ENCODE measurements at regions not wholly inside any gene's neighbourhood (a gene's known extent, or its start where the extent isn't known, plus 50 kb on each side); places are given as distances from the start of the nearest gene placed in this dataset.
"Not testable (repeated sequence)": the region's sequence is repeated elsewhere in the genome, so short reads cannot be mapped to it uniquely, and the experiment has no call there.

- H3K27ac Mint-ChIP-seq, result no peak overlapping the region
Measured at GRCh38 chr3:153484842-153485241, 322.8 kb downstream of the RAP2B start.

GRCh38 chr3:153495422-153495821 is 333.4 kb downstream of the RAP2B start:
- intact Hi-C loops (cut with micrococcal nuclease), result no loop called here
- no peak overlapping the region for H3K27ac Mint-ChIP-seq

More at GRCh38 chr3:153484842-153485241, 322.8 kb downstream of the RAP2B start:
- intact Hi-C loops (cut with micrococcal nuclease), result no loop called here
- Mint-ChIP-seq H3K27me3 (no peaks in the 10 kb centered on the region), H3K36me3 (ENCODE audit: low read depth) (no peaks in the 10 kb centered on the region), H3K9me3 (no peaks in the 10 kb centered on the region), H3K4me3 (no peak overlapping the region), H3K4me1 (ENCODE audit: low read depth) (no peaks in the 10 kb centered on the region)

GRCh38 chr3:153502682-153503081 is 340.7 kb downstream of the RAP2B start:
- Mint-ChIP-seq H3K4me3 (no peak overlapping the region), H3K27me3 (no peaks in the 10 kb centered on the region), H3K4me1 (ENCODE audit: low read depth) (no peaks in the 10 kb centered on the region), H3K36me3 (ENCODE audit: low read depth) (no peaks in the 10 kb centered on the region), H3K27ac (no peak overlapping the region), H3K9me3 (no peaks in the 10 kb centered on the region)
- intact Hi-C loops (cut with micrococcal nuclease), result no loop called here

More at GRCh38 chr3:153495422-153495821, 333.4 kb downstream of the RAP2B start:
- Mint-ChIP-seq H3K4me1 (ENCODE audit: low read depth) (no peaks in the 10 kb centered on the region), H3K36me3 (ENCODE audit: low read depth) (no peaks in the 10 kb centered on the region), H3K4me3 (no peak overlapping the region), H3K27me3 (peaks cover 2% of the 10 kb centered on the region), H3K9me3 (no peaks in the 10 kb centered on the region)

GRCh38 chr3:153503873-153504272 is 341.8 kb downstream of the RAP2B start:
- no peaks in the 10 kb centered on the region for H3K4me1 Mint-ChIP-seq (ENCODE audit: low read depth)
- no peaks in the 10 kb centered on the region for H3K36me3 Mint-ChIP-seq (ENCODE audit: low read depth)
- intact Hi-C loops (cut with micrococcal nuclease), result no loop called here
- no peaks in the 10 kb centered on the region for H3K27me3 Mint-ChIP-seq
- H3K9me3 Mint-ChIP-seq, result no peaks in the 10 kb centered on the region
- H3K27ac Mint-ChIP-seq, result no peak overlapping the region
- H3K4me3 Mint-ChIP-seq, result no peak overlapping the region

- H3K9me3 Mint-ChIP-seq; H3K4me1 Mint-ChIP-seq (ENCODE audit: low read depth); H3K27ac Mint-ChIP-seq; H3K27me3 Mint-ChIP-seq; intact Hi-C loops (cut with micrococcal nuclease); H3K4me3 Mint-ChIP-seq; H3K36me3 Mint-ChIP-seq (ENCODE audit: low read depth): not testable (repeated sequence)
Measured at GRCh38 chr3:153506205-153506604, 344.2 kb downstream of the RAP2B start.

- H3K4me3 Mint-ChIP-seq; intact Hi-C loops (cut with micrococcal nuclease); H3K9me3 Mint-ChIP-seq; H3K27me3 Mint-ChIP-seq; H3K36me3 Mint-ChIP-seq (ENCODE audit: low read depth); H3K27ac Mint-ChIP-seq; H3K4me1 Mint-ChIP-seq (ENCODE audit: low read depth): not testable (repeated sequence)
Measured at GRCh38 chr3:153506686-153507085, 344.7 kb downstream of the RAP2B start.

- no peaks in the 10 kb centered on the region for H3K4me1 Mint-ChIP-seq (ENCODE audit: low read depth)
- no peak overlapping the region for H3K27ac Mint-ChIP-seq
- intact Hi-C loops (cut with micrococcal nuclease), result no loop called here
- H3K9me3 Mint-ChIP-seq, result peaks cover 9% of the 10 kb centered on the region
- no peaks in the 10 kb centered on the region for H3K36me3 Mint-ChIP-seq (ENCODE audit: low read depth)
- no peak overlapping the region for H3K4me3 Mint-ChIP-seq
- no peaks in the 10 kb centered on the region for H3K27me3 Mint-ChIP-seq
Measured at GRCh38 chr3:153513236-153513635, 351.2 kb downstream of the RAP2B start.

- no peak overlapping the region for H3K27ac Mint-ChIP-seq
- intact Hi-C loops (cut with micrococcal nuclease), result no loop called here
- H3K4me1 Mint-ChIP-seq (ENCODE audit: low read depth), result no peaks in the 10 kb centered on the region
- no peaks in the 10 kb centered on the region for H3K36me3 Mint-ChIP-seq (ENCODE audit: low read depth)
- no peak overlapping the region for H3K4me3 Mint-ChIP-seq
- no peaks in the 10 kb centered on the region for H3K27me3 Mint-ChIP-seq
- peaks cover 23% of the 10 kb centered on the region for H3K9me3 Mint-ChIP-seq
Measured at GRCh38 chr3:153528473-153528872, 366.4 kb downstream of the RAP2B start.

GRCh38 chr3:153539263-153539662 is 377.2 kb downstream of the RAP2B start:
- Mint-ChIP-seq H3K27me3 (no peaks in the 10 kb centered on the region), H3K4me1 (ENCODE audit: low read depth) (no peaks in the 10 kb centered on the region), H3K27ac (no peak overlapping the region), H3K36me3 (ENCODE audit: low read depth) (no peaks in the 10 kb centered on the region), H3K9me3 (no peaks in the 10 kb centered on the region), H3K4me3 (no peak overlapping the region)
- intact Hi-C loops (cut with micrococcal nuclease), result no loop called here

GRCh38 chr3:153545471-153545870 is 383.4 kb downstream of the RAP2B start:
- intact Hi-C loops (cut with micrococcal nuclease), result no loop called here
- Mint-ChIP-seq H3K9me3 (no peaks in the 10 kb centered on the region), H3K27me3 (no peaks in the 10 kb centered on the region), H3K36me3 (ENCODE audit: low read depth) (no peaks in the 10 kb centered on the region), H3K27ac (no peak overlapping the region), H3K4me3 (no peak overlapping the region), H3K4me1 (ENCODE audit: low read depth) (no peaks in the 10 kb centered on the region)

GRCh38 chr3:153547970-153548369 is 385.9 kb downstream of the RAP2B start:
- Mint-ChIP-seq H3K27ac (no peak overlapping the region), H3K9me3 (no peaks in the 10 kb centered on the region), H3K27me3 (no peaks in the 10 kb centered on the region), H3K36me3 (ENCODE audit: low read depth) (no peaks in the 10 kb centered on the region), H3K4me3 (no peak overlapping the region), H3K4me1 (ENCODE audit: low read depth) (no peaks in the 10 kb centered on the region)
- intact Hi-C loops (cut with micrococcal nuclease), result no loop called here

GRCh38 chr3:153549686-153550085 is 387.7 kb downstream of the RAP2B start:
- H3K4me1 Mint-ChIP-seq (ENCODE audit: low read depth); intact Hi-C loops (cut with micrococcal nuclease); H3K27me3 Mint-ChIP-seq; H3K27ac Mint-ChIP-seq; H3K36me3 Mint-ChIP-seq (ENCODE audit: low read depth); H3K4me3 Mint-ChIP-seq; H3K9me3 Mint-ChIP-seq: not testable (repeated sequence)

GRCh38 chr3:153551536-153552285 is 389.7 kb downstream of the RAP2B start:
- H3K9me3 Mint-ChIP-seq, result no peaks in the 10 kb centered on the region
- no peak overlapping the region for H3K4me3 Mint-ChIP-seq
- no peaks in the 10 kb centered on the region for H3K4me1 Mint-ChIP-seq (ENCODE audit: low read depth)
- H3K36me3 Mint-ChIP-seq (ENCODE audit: low read depth), result no peaks in the 10 kb centered on the region
- H3K27ac Mint-ChIP-seq, result no peak overlapping the region
- intact Hi-C loops (cut with micrococcal nuclease), result no loop called here
- H3K27me3 Mint-ChIP-seq, result no peaks in the 10 kb centered on the region

- H3K9me3 Mint-ChIP-seq, result peaks cover 3% of the 10 kb centered on the region
- H3K27ac Mint-ChIP-seq, result no peak overlapping the region
- H3K36me3 Mint-ChIP-seq (ENCODE audit: low read depth), result no peaks in the 10 kb centered on the region
- no peak overlapping the region for H3K4me3 Mint-ChIP-seq
- H3K27me3 Mint-ChIP-seq, result no peaks in the 10 kb centered on the region
- no peaks in the 10 kb centered on the region for H3K4me1 Mint-ChIP-seq (ENCODE audit: low read depth)
- intact Hi-C loops (cut with micrococcal nuclease), result no loop called here
Measured at GRCh38 chr3:153552887-153553604, 391.0 kb downstream of the RAP2B start.

- H3K27ac Mint-ChIP-seq, result no peak overlapping the region
- intact Hi-C loops (cut with micrococcal nuclease), result no loop called here
- no peak overlapping the region for H3K4me3 Mint-ChIP-seq
- H3K4me1 Mint-ChIP-seq (ENCODE audit: low read depth), result no peaks in the 10 kb centered on the region
- H3K36me3 Mint-ChIP-seq (ENCODE audit: low read depth), result no peaks in the 10 kb centered on the region
- no peaks in the 10 kb centered on the region for H3K27me3 Mint-ChIP-seq
- H3K9me3 Mint-ChIP-seq, result peaks cover 8% of the 10 kb centered on the region
Measured at GRCh38 chr3:153553605-153553945, 391.5 kb downstream of the RAP2B start.
